Upper lobe of left lung (tissue), 6 donors: ENCODE measurements at regions not wholly inside any gene's neighbourhood (a gene's known extent, or its start where the extent isn't known, plus 50 kb on each side); places are given as distances from the start of the nearest gene placed in this dataset.
"Not testable (repeated sequence)": the region's sequence is repeated elsewhere in the genome, so short reads cannot be mapped to it uniquely, and the experiment has no call there.

ENCODE experiments used
- ATAC-seq, 2 donors: fragments of 200-7000 bp; cut with Tn5 transposase; one replicate each; pipeline ENCODE4 v1.9.1; 2022; ENCODE audit warnings: mild to moderate bottlenecking in 2 of 2, moderate library complexity in 2 of 2; ENCODE audit not compliant: low FRiP score in 2 of 2
- DNase-seq, 2 donors: peaks; one replicate each; pipeline ENCODE4 v3.0.0-alpha.2; 2019 to 2020
- H3K27ac ChIP-seq, 4 donors: fragments of 200-600 bp; sonication (generic); one replicate each; pipeline ENCODE4 v1.5.1; 2016 to 2019
- H3K27me3 ChIP-seq, 4 donors: fragments of 200-600 bp; sonication (generic); one replicate each; pipeline ENCODE4 v1.5.1; 2017 to 2019
- H3K36me3 ChIP-seq, 4 donors: fragments of 200-600 bp; sonication (generic); one replicate each; pipeline ENCODE4 v1.5.1; 2016 to 2019
- H3K4me1 ChIP-seq, 4 donors: fragments of 200-600 bp; sonication (generic); one replicate each; pipeline ENCODE4 v1.5.1; 2018 to 2019
- H3K4me3 ChIP-seq, 4 donors: fragments of 200-600 bp; sonication (generic); one replicate each; pipeline ENCODE4 v1.5.1; 2017 to 2019; ENCODE audit warnings: mild to moderate bottlenecking in 2 of 4, moderate library complexity in 1 of 4
- H3K9me3 ChIP-seq, 4 donors: fragments of 200-600 bp; sonication (generic); one replicate each; pipeline ENCODE4 v1.5.1; 2018 to 2019
- WGBS, 2 donors: methylation state at CpG; one replicate each; pipeline ENCODE4 v1.1.5; 2017 to 2018; 5-methylcytosine and 5-hydroxymethylcytosine counted together
- donor health status: DM: no; HTN: no; CAD: no; lungs with moderate emphysema.
- donor health status: DM: no; HTN: yes; CAD: no; lungs with severe emphysema.

DNA sequence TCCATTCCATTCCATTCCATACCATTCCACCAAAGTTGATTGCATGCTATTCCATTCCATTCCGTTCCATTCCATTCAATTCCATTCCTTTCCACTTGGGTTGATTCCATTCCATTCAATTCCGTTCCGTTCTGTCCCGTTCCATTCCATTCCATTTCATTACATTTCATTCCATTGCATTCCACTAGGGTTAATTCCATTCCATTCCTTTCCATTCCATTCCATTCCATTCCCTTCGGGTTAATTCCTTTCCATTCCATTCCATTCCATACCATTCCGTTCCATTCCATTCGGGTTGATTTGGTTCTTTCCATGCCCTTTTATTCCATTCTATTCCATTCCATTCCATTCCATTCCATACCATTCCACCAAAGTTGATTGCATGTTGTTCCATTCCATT, 131.9 kb downstream of the CWH43 start:
- not testable (repeated sequence) for H3K27me3 ChIP-seq, DNase-seq, H3K36me3 ChIP-seq, H3K27ac ChIP-seq, H3K4me1 ChIP-seq, ATAC-seq, H3K4me3 ChIP-seq
- WGBS, 2 donors = 72 to 77% methylated on average over 7 of the region's 7 CpGs
- H3K9me3 ChIP-seq = peaks cover 0 to 50% (median 22%) of the 10 kb centered on the region in 4 donors

- not testable (repeated sequence) for H3K27ac ChIP-seq, H3K4me1 ChIP-seq, H3K27me3 ChIP-seq, H3K36me3 ChIP-seq, DNase-seq, H3K4me3 ChIP-seq
- 58 to 64% methylated on average over 16 of the region's 16 CpGs for WGBS, 2 donors
- ATAC-seq = peak; percentile 85 to 95
- H3K9me3 ChIP-seq = peaks cover 0 to 50% (median 22%) of the 10 kb centered on the region in 4 donors
Observed at GRCh38 chr4:49118379-49119212, 132.5 kb downstream of the CWH43 start.

GRCh38 chr4:49119345-49119744, 133.3 kb downstream of the CWH43 start:
- ATAC-seq = peak; percentile 6 to 37
- H3K27ac ChIP-seq, H3K4me3 ChIP-seq, H3K27me3 ChIP-seq, DNase-seq, H3K4me1 ChIP-seq, H3K36me3 ChIP-seq: not testable (repeated sequence)
- peaks cover 0 to 49% (median 19%) of the 10 kb centered on the region in 4 donors for H3K9me3 ChIP-seq
- WGBS, 2 donors = 49 to 55% methylated on average over 8 of the region's 8 CpGs

DNA sequence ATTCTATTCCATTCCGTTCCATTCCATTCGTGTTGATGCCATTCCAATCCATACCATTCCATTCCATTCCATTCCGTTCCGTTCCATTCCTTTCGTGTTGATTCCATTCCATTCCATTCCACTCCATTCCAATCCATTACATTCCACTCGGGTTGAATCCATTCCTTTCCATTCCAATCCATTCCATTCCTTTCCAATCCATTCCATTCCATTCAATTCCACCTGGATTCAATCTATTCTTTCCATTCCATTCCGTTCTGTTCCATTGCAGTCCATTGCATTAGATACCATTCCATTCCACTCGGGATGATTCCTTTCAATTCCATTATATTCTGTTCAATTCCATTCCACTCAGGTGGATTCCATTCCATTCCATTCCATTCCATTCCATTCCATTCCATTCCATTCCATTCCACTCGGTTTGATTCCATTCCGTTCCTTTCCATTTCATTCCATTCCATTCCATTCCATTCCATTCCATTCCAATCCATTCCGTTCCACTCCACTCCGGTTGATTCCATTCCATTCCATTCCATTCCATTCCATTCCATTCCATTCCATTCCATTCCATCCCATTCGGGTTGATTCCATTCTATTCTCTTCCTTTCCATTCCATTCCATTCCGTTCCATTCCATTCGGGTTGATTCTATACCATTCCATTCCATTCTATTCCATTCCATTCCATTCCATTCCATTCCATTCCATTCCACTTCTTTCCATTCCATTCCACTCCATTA, 134.1 kb downstream of the CWH43 start:
- peaks cover 0 to 40% (median 14%) of the 10 kb centered on the region in 4 donors for H3K9me3 ChIP-seq
- not testable (repeated sequence) for H3K27ac ChIP-seq, H3K27me3 ChIP-seq, DNase-seq, H3K4me3 ChIP-seq, H3K4me1 ChIP-seq, H3K36me3 ChIP-seq
- WGBS, 2 donors = 50% methylated on average over 15 of the region's 15 CpGs
- peak; percentile 31 to 63 for ATAC-seq

GRCh38 chr4:49120804-49121203, 134.7 kb downstream of the CWH43 start:
- not testable (repeated sequence) for H3K4me1 ChIP-seq, H3K36me3 ChIP-seq, H3K27ac ChIP-seq, H3K4me3 ChIP-seq, H3K27me3 ChIP-seq, DNase-seq
- peak; percentile 87 to 89 for ATAC-seq
- peaks cover 0 to 35% (median 14%) of the 10 kb centered on the region in 4 donors for H3K9me3 ChIP-seq
- 68 to 72% methylated on average over 10 of the region's 10 CpGs for WGBS, 2 donors

DNA sequence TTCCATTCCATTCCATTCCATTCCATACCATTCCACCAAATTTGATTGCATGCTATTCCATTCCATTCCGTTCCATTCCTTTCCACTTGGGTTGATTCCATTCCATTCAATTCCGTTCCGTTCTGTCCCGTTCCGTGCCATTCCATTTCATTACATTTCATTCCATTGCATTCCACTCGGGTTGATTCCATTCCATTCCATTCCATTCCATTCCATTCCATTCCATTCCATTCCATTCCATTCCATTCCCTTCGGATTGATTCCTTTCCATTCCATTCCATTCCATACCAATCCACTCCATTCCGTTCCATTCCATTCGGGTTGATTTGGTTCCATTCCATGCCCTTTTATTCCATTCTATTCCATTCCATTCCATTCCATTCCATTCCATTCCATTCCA, 140.4 kb downstream of the CWH43 start:
- not testable (repeated sequence) for H3K36me3 ChIP-seq, H3K9me3 ChIP-seq, H3K27ac ChIP-seq, H3K4me3 ChIP-seq, DNase-seq, H3K4me1 ChIP-seq, H3K27me3 ChIP-seq
- peak in 1 of 2 donors; percentile 59 for ATAC-seq
- 80 to 83% methylated on average over 2 to 3 of the region's 9 CpGs for WGBS, 2 donors

DNA sequence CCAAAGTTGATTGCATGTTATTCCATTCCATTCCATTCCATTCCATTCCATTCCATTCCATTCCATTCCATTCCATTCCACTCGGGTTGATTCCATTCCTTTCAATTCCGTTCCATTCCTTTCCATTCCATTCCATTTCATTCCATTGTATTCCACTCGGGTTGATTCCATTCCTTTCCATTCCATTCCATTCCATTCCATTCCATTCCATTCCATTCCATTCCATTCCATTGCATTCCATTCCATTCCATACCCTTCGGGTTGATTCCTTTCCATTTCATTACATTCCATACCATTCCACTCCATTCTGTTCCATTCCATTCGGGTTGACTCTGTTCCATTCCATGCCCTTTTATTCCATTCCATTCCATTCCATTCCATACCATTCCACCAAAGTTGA, 140.8 kb downstream of the CWH43 start:
- H3K4me3 ChIP-seq, H3K27me3 ChIP-seq, H3K4me1 ChIP-seq, H3K9me3 ChIP-seq, DNase-seq, H3K27ac ChIP-seq, H3K36me3 ChIP-seq: not testable (repeated sequence)
- 80% methylated on average over 1 of the region's 5 CpGs; no CpG with 5 or more reads in 1 of the 2 donors for WGBS, 2 donors
- ATAC-seq = peak; percentile 44 to 76

DNA sequence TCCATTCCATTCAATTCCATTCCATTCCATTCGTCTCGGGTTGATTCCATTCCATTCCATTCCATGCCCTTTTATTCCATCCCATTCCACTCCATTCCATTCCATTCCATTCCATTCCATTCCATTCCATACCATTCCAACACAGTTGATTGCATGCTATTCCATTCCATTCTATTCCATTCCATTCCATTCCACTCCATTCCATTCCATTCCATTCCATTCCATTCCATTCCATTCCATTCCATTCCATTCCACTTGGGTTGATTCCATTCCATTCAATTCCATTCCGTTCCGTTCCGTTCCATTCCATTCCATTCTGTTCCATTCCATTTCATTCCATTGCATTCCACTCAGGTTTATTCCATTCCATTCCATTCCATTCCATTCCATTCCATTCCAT, 143.3 kb downstream of the CWH43 start:
- not testable (repeated sequence) for H3K9me3 ChIP-seq, H3K4me3 ChIP-seq, H3K27ac ChIP-seq, DNase-seq, H3K27me3 ChIP-seq, H3K4me1 ChIP-seq, H3K36me3 ChIP-seq
- peak; percentile 49 to 65 for ATAC-seq
- WGBS, 2 donors = no CpG with 5 or more reads among the region's 5 CpGs

DNA sequence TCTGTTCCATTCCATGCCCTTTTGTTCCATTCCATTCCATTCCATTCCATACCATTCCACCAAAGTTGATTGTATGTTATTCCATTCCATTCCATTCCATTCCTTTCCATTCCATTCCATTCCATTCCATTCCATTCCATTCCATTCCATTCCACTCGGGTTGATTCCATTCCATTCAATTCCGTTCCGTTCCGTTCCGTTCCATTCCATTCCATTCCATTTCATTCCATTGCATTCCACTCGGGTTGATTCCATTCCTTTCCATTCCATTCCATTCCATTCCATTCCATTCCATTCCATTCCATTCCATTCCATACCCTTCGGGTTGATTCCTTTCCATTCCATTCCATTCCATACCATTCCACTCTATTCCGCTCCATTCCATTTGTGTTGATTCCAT, 143.8 kb downstream of the CWH43 start:
- not testable (repeated sequence) for DNase-seq, H3K36me3 ChIP-seq, H3K9me3 ChIP-seq, H3K27me3 ChIP-seq, H3K4me3 ChIP-seq, H3K4me1 ChIP-seq, H3K27ac ChIP-seq
- 65% methylated on average over 8 of the region's 8 CpGs; no CpG with 5 or more reads in 1 of the 2 donors for WGBS, 2 donors
- ATAC-seq = peak; percentile 64 to 87

DNA sequence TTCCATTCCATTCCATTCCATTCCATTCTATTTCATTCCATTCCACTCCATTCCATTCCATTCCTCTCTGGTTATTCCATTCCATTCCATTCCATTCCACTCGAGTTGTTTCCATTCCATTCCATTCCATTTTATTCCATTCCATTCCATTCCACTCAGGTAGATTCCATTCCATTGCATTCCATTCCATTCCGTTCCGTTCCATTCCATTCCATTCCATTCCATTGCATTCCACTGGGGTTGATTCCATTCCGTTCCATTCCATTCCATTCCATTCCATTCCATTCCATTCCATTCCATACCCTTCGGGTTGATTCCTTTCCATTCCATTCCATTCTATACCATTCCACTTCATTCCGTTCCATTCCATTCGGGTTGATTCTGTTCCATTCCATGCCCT, 144.6 kb downstream of the CWH43 start:
- WGBS, 2 donors = 18 to 20% methylated on average over 3 to 4 of the region's 7 CpGs
- H3K27me3 ChIP-seq, H3K4me1 ChIP-seq, H3K36me3 ChIP-seq, H3K4me3 ChIP-seq, H3K27ac ChIP-seq, DNase-seq, H3K9me3 ChIP-seq: not testable (repeated sequence)
- peak; percentile 26 to 76 for ATAC-seq

DNA sequence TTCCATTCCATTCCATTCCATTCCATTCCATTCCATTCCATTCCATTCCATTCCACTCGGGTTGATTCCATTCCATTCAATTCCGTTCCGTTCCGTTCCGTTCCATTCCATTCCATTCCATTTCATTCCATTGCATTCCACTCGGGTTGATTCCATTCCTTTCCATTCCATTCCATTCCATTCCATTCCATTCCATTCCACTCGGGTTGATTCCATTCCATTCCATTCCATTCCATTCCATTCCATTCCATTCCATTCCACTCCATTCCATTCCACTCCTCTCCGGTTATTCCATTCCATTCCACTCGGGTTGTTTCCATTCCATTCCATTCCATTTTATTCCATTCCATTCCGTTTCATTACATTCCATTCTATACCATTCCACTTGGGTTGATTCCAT, 151.0 kb downstream of the CWH43 start:
- H3K36me3 ChIP-seq, H3K9me3 ChIP-seq, H3K4me3 ChIP-seq, H3K27me3 ChIP-seq, H3K4me1 ChIP-seq, H3K27ac ChIP-seq, DNase-seq: not testable (repeated sequence)
- WGBS, 2 donors = 40 to 43% methylated on average over 2 to 10 of the region's 10 CpGs
- peak; percentile 89 to 94 for ATAC-seq

- not testable (repeated sequence) for H3K4me3 ChIP-seq, H3K27ac ChIP-seq, H3K36me3 ChIP-seq, H3K4me1 ChIP-seq, DNase-seq, H3K27me3 ChIP-seq, H3K9me3 ChIP-seq
- 41% methylated on average over 6 of the region's 6 CpGs; no CpG with 5 or more reads in 1 of the 2 donors for WGBS, 2 donors
- ATAC-seq = peak; percentile 36 to 43
Observed at GRCh38 chr4:49137961-49138360, 151.9 kb downstream of the CWH43 start.

DNA sequence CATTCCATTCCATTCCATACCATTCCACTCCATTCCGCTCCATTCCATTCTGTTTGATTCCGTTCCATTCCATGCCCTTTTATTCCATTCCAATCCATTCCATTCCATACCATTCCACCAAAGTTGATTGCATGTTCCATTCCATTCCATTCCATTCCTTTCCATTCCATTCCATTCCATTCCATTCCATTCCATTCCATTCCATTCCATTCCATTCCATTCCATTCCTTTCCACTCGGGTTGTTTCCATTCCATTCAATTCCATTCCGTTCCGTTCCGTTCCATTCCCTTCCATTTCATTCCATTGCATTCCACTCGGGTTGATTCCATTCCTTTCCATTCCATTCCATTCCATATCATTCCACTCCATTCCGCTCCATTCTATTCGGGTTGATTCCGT, 152.7 kb downstream of the CWH43 start:
- not testable (repeated sequence) for DNase-seq, H3K36me3 ChIP-seq, H3K27me3 ChIP-seq, H3K4me3 ChIP-seq, H3K27ac ChIP-seq, H3K4me1 ChIP-seq, H3K9me3 ChIP-seq
- 73% methylated on average over 8 of the region's 10 CpGs; no CpG with 5 or more reads in 1 of the 2 donors for WGBS, 2 donors
- peak; percentile 50 to 73 for ATAC-seq
